Renal cortex interstitium (tissue), 11 donors: ENCODE measurements at regions not wholly inside any gene's neighbourhood (a gene's known extent, or its start where the extent isn't known, plus 50 kb on each side); places are given as distances from the start of the nearest gene placed in this dataset.

ENCODE experiments used
- DNase-seq, 11 donors: peaks; one replicate each; pipeline ENCODE4 v3.0.0-alpha.2; 2013; ENCODE audit warnings: low read depth in 9 of 11, low spot score in 4 of 11; ENCODE audit errors: extremely low read depth in 1 of 11

DNA sequence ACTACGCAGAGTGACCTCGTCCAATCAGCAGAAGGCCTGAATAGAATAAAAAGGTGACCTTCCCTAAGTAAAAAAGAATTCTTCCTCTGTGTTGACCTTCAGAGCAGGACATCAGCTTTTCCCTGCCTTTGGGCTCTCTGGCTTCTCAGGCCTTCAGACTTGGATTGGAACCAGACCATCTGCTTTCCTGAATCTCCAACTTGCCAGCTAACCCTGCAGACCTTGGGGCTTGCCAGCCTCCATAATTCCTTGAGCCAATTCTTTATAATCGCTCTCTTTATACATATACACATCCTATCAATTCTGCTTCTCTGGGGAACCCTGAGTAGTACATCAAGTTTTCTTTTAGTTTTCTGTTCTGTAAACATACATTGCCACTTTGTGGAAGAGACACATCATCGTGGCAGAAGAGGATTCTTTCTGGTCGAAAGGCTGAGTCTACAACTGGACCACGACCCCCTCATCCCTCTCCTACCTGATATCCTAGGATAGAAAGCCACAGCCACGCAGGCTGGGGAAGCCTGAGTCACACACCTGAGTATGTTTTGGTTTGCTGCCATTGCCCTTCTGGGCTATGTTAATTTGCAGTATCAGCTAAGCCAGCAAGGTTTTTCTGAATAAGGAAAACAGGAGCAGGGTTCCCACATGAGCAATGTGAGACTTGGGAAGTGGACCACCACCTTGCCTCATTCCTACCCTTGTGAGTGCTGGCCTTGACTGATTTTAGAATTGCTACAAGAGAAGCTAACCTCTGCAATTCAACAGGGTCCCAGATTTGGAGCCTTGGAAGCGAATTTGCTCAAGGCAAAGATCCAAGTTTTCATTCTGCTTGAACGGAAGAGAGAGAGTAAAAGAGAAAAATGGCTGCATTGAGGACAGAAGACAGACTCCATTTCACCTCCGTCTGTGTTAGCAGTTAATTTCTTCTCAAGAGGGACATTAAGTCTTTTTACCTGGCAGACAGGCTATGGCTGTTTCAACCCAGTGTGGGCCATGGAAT lies 445.2 kb upstream of the FZD8 start:
- DNase-seq: peak in 1 of 11 donors; percentile 9

DNA sequence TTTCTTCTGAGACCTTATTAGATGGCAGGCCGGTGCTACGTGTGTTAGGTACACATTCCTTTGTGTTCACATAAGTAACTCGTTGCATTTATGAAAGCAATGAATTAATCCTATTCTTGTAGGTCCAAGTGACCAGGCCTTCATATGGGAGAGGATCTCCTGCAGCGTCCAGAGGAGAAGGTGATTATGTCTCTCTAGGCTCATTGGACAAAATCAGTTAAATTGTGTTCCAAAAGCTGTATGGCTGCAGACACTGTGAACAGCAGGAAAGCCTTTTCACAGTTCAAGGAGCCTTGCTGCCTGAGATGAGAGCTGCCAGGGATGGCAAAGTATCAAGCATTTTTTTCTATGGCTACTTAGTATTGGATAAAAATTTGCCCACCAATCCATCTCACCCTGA lies 433.1 kb upstream of the FZD8 start:
- no peak for DNase-seq

DNA sequence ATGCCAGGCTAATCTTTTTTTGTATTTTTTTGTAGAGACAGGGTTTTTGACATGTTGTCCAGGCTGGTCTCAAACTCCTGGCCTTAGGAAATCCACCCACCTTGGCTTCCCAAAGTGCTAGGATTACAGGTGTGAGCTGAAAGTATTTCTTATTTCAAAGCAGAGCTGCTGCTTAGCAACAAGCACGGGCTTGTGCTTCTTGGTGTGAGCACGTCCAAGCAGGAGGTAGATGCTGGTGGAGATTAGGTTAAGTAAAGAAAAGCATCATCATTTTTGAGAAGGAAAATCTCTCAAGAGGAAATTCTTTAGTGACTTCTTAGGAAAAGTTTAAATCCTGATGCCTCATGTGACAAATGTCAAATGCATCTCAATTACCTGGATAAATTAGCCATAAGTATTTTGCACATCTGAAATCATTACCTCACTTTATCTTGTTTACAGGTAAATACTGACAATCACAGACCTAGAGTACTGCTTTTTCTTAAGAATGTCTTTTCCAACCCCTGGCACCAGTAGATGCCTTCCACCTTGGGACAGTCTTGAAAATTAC lies 431.8 kb upstream of the FZD8 start:
- DNase-seq: no peak

DNA sequence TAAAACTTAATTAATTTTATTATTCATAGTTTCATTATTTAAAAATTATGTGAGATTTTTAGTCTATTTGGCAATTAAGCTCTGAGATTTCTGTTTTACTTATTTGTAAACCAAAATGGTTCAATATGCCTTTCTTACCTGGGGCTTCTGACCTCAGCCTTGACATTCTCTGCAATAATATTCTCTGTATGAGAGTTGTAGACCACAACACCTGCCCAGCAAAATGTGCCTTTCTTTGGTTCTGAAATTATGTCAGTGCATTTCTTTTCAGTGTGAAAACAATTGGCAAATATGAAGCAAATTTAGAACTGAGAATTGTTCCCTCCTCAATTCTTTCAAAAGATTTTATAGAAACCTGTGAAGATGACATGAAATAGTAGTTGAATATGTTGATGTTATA lies 426.4 kb upstream of the FZD8 start:
- no peak for DNase-seq

DNA sequence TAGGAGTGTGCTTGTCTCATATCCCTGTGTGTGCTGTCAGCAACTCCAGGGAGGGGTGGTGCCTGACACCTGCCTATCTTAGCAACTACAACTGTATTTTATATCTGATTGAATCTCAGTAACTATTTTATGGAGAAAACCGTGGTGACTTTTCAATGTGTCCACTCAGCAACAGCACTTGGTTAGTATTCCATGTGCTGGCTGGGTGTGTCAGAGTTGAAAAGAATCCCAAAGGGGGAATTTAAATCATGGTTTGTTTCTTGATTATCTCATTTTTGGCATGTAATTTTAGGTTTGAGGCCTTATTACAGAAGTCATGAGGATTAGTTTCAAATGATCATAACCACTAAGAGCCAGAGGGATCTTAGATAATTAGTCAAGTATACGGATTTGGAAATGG lies 425.7 kb upstream of the FZD8 start:
- no peak for DNase-seq

DNA sequence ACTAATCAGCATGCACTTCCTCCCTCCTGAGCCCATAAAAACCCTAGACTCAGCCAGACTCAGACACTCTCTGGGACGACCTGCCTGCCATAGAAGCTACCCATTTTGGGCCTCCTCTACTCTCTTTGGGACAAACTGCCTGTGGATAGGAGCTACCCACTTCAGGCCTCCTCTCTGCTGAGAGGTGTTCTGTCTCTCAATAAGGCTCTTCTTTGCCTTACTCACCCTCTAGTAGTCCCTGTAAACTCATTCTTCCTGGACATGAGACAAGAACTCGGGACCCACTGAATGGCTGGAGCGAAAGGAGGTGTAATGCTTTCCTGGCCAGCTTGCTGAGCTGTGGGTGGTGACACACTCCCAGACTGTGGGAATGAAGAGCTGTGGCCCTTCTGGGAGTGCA lies 424.8 kb upstream of the FZD8 start:
- DNase-seq: no peak

DNA sequence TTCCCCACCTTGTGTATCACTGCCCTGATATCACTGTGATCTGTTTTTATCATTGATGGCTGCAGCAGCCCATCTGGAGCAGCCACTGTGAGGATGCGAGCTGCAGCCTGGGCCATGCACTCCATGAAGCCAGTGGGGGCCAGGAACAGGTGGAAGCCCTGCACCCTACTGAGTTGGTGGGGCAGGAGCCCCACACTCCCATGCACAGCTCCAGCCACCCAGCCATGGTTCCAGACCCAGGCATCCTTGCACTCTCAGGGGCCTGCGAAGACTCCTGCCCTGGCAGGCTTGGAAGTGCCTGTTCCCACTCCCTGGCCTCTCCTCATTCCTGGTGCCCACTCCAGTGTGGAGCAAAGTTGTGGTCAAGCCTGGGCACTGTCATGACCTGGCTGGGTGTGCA lies 424.0 kb upstream of the FZD8 start:
- DNase-seq: no peak

DNA sequence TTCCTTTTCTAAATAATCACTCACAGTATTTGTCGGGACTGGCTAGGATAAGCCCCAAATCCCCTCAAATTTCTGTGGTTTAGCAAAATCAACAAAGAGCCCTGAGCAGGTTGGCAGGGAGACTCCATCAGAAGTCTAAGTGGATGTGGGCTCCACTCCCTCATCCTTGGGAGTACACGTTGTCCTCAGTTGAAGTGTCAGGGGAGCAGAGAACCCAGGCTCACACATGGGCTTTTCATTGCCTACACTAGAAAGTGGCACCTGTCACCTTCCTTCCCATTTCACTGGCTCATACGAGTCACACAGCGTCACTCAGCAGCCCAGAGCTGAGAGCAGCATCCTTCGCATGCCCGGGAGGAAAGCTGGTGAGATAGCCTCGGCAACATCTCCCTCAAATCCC lies 421.3 kb upstream of the FZD8 start:
- DNase-seq: no peak

DNA sequence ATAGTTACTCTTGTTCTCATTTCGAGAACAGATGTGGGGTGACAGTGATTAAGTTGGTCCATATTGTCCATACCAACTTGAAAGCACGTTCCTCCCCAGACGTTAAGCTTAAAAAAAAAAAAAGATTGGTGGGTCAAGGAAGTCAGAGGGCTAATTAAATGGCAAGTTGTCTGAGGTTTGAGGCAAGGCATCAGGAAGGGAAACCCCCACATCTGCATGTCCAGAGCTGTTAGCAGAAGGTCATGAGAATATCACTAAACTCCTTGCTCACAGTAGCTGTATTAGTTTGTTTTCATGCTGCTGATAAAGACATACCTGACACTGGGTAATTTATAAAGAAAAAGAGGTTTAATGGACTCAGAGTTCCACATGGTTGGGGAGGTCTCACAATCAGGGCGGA lies 415.6 kb upstream of the FZD8 start:
- no peak for DNase-seq

DNA sequence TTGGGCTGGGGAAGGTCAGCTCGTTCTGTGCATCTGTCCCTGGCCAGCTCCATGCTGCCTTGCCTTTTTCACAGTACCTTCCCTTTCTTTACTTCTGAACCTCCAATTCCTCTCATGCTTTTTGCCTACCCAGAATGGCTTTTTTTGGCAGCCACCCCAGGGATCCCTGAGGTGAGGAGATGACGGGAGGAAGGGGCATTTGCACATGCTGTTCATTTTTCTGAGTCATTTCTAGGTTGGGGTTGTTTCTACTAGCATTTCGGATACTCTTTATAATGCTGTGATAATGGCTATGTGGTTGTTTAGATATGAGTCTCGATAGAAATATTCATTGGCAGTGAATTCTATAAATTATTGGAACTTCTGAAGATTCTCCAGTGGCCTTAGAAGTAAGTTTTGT lies 415.1 kb upstream of the FZD8 start:
- no peak for DNase-seq

DNA sequence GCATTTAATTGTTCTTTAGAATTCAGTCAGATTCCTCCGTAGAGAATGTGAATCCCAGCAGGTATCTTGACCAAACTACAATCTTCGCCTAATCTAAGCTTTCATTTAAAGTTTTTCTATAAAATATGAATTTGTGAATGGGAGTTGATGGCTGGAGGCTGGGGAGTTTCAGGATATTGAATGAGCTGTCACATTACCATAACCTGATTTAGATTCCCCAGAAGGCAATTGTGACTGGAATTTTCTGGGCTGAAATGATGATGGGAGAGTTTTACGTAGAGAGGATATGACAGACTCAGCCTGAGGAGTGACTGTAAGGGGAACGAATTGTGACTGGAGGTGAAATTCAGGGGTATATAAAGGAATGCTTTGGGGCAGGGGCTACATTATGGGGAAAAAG lies 411.7 kb upstream of the FZD8 start:
- DNase-seq: no peak

DNA sequence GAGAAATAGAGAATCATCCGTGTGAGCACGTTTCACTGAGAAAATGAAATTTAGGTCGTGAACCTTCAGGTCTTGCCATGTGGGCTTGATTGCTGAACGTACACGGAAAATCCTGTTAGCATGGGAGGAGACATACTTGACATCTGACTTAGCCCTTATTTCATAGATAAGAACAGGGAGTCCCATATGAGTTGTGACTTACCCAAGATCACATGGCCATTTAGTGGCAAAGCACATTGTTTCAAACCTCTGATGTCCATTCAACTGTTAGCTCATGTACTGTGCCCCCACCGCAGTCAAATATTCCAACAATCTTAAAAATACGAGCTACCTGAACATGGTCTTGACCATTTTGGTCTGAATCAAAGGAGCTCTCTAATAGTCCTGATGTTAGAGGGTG lies 411.2 kb upstream of the FZD8 start:
- DNase-seq: no peak

DNA sequence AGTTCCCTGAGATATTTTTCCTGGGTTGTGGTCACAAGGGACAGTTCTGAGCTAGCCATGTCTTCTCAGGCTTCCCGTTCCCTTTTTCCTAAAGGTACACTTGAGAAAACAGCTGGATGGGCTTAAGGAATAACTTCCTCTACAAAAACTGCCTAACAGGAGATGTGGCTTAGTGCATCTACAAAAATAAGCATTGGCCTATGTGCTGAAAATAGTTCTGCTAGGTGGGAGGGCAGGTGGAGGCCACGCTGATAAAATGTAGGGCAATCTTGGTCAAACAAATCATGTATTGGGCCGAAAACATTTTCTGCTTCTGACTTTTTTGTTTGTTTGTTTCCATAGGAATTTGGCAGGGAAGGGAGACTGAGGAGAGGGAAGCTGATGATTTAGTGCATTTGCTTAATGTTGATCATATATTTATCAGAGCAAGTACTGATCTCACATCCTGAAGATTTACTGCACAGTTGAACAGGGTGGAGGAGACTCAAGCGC lies 409.4 kb upstream of the FZD8 start:
- DNase-seq: peak in 3 of 11 donors; percentile 12 to 24 (median 15)

DNA sequence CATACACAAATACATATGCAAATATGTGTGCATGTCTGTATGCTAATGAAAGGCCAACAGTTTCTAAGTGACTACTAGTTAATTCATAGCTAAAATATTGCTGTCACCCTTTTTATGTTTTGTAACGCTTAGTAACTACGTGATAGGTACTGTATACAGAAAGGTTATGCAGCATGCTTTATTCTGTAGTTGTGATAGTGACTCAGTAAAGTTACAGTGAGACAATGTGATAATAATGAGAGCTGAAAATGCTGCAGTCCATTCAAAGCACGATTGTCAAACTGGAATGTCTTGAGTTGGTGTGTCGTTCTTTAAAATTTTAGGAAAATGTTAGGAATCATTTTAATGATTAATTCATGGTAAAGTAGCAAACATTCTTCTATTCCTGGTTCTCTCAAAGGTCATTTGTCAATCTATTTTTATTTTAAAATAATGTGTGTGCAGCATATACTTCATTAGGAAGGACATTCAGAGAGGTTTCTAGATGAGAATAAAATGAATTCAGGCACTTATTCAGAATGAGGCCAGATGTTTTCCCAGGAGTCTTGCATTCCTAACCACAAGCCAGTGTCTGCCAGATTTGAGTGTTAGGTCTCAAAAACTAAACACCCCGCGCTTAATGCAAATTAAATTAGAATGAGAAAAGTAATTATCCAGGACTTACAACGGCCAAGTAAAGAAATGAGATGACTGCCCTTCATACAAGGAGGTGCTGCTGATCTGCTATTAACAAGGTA lies 408.8 kb upstream of the FZD8 start:
- no peak for DNase-seq

DNA sequence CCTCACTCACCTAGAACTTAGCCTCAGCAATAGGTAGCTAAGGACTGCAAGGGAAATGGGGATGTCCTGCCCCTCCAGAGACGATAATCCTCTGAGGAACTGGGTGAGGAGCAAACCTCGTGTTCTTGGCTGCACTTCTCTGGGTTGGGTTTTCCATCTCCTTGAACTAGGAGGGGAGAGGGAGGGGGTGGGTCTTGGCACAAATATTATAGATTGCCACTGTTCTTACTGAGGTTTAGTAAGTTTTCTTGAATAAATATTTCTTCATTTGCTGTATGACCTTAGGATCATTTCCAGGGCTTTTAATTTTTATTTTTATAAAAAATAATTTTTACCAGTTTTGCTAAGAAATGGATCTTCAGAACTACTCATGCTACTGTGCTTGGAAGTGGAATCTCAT lies 406.7 kb upstream of the FZD8 start:
- DNase-seq: no peak

DNA sequence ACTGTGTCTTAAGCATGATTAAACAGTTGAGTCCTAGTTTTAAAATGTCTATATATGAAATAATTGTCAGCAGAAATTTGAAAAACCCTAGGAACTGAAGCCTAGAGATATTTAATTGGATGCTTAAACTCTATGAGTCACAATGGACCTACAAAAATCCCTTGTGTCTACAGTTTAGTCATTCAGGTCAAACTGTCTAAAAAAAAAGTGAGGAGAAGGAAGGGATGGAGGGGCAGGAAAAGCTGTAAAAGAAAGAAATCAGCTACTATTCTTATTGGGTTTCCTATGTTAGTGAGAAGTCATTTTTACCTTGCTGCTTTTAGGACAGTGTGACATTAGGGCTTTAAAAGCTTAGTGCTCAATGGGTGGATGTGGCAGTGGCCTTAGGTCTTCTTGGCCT lies 406.1 kb upstream of the FZD8 start:
- DNase-seq: no peak

DNA sequence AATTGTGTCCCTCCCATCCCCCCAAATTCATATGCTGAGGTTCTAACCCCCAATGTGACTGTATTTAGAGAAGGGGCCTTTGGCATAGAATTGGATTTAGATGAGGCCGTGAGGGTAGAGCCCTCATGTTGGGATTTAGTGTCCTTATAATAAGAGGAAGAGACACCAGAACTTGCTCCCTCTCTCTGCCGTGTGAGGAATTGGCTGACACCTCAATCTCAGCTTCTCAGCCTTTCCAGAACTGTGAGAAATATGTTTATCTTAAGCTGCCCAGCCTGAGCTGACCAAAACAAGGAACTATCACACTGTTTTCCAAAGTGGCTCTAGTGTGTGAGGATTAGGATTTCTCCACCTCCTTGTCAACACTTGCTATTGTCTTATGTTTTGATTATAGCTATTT lies 400.0 kb upstream of the FZD8 start:
- DNase-seq: no peak

DNA sequence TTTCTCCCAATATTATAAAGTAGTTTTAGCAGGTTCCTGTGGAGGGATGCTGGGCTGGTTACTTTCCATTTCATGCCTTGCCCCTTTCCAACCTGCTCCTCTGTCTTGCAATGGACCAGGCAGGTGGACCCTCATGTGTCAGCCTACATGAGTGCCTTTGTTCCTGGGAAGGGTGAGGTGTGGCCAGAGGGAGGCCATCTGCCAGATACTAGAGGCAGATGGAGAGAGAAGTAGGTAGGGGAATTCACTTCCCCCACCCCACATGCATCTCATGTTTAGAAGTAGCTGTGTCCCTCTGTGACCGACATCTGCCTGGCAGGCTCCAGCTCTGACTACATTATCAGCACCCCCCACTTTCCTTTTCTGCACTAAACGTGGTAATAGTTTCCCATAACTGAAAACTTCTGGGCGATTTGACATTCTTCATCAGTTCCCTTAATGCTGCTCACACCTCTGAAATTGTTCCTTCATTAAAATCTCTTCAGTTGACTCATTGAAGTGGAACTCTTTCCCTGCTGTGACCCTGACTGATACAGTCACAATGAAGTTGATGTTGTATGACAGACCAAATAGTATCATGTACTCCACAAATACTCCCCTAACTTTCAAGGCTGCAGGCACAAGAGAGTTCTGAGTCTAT lies 396.3 kb upstream of the FZD8 start:
- DNase-seq: no peak

DNA sequence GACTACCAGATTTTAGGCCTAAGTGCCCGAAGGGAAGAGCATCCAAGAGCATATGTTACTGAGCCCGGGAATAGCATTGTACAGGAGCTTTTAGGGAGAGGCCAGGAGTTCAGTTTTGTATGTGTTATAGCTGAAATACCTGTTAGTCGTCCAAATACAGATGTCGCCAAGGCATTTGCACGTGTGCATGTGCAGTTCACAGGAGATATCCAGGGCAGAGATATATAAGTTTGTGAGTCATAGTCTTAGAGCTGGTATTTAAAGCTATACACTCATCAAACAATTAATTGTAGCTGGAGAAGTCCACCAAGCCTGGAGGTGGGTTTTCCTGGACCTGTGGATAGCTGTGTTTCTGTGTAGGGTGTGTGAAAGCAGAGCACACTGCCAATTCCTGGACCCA lies 394.0 kb upstream of the FZD8 start:
- no peak for DNase-seq

DNA sequence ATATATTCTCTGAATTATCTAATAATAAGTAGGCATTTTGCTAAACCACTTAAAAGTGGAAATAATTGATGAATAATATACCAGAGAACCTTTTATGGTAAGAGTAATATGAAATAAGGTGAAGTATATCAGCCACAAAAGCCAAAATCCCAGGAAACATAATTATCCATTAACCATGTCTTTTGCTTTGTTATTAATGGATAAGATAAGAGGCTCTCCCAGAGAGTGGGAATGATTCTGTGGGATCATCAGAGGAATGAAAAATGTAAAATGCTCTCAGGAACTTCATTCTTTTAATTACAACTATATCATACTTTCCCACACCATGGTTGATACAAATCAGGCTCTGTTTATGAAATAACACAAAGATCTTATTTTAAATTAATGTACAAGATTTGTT lies 391.7 kb upstream of the FZD8 start:
- no peak for DNase-seq
